ENCODE measurements at regions not wholly inside any gene's neighbourhood (a gene's known extent, or its start where the extent isn't known, plus 50 kb on each side); places are given as distances from the start of the nearest gene placed in this dataset.
A peak's percentile ranks its signal among the peaks of the same experiment; 100 is the strongest.
"Not testable (repeated sequence)": the region's sequence is repeated elsewhere in the genome, so short reads cannot be mapped to it uniquely, and the experiment has no call there.

DNA sequence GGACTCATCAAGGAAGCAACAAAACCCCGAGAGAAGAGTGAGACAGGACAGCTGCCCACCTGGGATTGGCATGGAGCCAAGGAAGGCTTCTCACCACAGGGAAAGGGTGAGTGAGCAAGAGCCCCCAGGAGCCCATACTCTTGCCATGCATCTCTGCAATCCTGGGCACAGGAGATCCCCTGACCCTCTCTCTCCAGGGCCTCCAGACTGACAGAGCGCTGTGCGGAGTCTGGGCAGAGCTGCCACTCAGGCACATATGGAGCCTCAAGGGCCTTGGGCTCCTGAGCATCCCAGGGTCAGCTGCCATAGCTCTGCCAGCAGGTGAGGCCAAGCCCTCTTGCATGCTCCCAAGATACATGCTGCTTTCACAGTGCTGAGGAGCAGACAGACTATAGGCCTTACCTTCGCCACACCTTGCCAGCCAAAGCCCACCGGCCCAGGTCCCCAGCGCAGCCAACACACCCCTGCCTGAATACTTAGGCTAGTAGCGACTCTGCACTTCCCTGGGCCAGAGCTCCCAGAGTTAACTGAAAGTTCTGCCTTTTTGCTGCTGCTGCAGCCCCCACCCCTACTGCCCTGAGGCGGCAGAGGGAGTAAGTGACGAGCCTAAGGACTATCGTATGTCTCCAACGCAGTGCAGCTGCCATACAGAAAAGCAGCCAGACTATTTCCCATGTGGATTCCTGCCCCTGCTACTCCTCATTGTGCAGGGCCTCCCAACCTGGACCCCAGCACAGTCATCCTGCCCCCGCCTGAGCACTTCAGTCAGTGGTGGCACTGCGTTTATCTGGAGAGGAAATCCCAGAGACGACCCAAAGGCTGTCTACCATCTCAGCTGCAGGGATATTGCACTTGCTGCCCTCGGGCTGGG is 251.6 kb downstream of the SPATA31A6 start:
- H3K4me1 Mint-ChIP-seq (ENCODE audit: low read depth); intact Hi-C loops (cut with micrococcal nuclease); H3K9me3 Mint-ChIP-seq; H3K27ac Mint-ChIP-seq; H3K36me3 Mint-ChIP-seq (ENCODE audit: low read depth); DNase-seq; H3K27me3 Mint-ChIP-seq (ENCODE audit: low read depth); H3K4me3 Mint-ChIP-seq; CTCF ChIA-PET: not testable (repeated sequence)

DNA sequence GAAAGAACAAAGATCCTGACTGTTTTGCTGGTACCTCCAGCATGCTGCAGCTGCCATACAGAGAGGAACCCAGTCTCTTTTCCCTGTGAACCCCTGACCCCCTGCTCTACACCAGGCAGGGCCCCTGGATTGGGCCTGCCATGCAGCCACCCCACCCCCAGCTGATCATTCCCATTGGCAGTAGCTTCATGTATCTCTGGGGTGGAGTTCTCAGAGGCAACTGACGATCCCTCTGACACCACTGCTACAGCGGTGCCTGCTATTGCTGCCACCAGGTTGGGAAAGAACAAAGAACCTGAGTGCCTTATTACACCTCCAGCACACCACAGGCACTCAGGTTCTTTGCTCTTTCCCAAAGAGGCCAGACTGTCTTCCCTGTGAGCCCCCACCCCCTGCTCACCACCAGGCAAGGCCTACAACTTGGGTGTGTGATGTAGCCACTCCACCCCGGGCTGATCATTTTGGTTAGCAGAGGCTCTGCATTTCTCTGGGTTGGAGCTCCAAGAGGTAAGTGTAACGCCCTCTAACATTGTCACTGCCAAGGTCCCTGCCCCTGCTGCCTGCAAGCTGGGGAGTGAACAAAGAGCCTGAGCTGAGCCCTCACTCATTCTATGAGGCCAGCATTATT is 252.4 kb downstream of the SPATA31A6 start:
- H3K27ac Mint-ChIP-seq, result peak overlapping the region; percentile 51
- CTCF ChIA-PET; H3K4me1 Mint-ChIP-seq (ENCODE audit: low read depth); DNase-seq; H3K27me3 Mint-ChIP-seq (ENCODE audit: low read depth); H3K36me3 Mint-ChIP-seq (ENCODE audit: low read depth); intact Hi-C loops (cut with micrococcal nuclease); H3K9me3 Mint-ChIP-seq; H3K4me3 Mint-ChIP-seq: not testable (repeated sequence)

DNA sequence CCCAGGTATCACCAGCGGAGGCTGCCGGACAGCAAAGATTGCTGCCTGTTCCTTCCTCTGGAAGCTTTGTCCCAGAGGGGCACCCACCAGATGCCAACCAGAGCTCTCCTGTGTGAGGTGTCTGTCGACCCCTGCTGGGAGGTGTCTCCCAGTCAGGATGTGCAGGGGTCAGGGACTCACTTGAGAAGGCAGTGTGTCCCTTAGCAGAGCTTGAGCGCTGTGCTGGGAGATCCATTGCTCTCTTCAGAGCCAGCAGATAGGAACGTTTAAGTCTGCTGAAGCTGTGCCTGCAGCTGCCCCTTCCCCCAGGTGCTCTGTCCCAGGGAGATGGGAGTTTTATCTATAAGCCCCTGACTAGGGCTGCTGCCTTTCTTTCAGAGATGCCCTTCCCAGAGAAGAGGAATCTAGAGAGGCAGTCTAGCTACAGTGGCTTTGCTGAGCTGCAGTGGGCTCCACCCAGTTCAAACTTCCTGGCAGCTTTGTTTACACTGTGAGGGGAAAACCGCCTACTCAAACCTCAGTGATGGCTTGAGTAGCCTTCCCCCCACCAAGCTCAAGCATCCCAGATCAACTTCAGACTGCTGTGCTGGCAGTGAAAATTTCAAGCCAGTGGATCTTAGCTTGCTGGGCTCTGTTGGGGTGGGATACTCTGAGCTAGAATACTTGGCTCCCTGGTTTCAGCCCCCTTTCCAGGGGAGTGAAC is 253.7 kb downstream of the SPATA31A6 start:
- intact Hi-C loops (cut with micrococcal nuclease); DNase-seq; H3K4me1 Mint-ChIP-seq (ENCODE audit: low read depth); CTCF ChIA-PET; H3K27ac Mint-ChIP-seq; H3K27me3 Mint-ChIP-seq (ENCODE audit: low read depth); H3K9me3 Mint-ChIP-seq; H3K4me3 Mint-ChIP-seq; H3K36me3 Mint-ChIP-seq (ENCODE audit: low read depth): not testable (repeated sequence)

DNA sequence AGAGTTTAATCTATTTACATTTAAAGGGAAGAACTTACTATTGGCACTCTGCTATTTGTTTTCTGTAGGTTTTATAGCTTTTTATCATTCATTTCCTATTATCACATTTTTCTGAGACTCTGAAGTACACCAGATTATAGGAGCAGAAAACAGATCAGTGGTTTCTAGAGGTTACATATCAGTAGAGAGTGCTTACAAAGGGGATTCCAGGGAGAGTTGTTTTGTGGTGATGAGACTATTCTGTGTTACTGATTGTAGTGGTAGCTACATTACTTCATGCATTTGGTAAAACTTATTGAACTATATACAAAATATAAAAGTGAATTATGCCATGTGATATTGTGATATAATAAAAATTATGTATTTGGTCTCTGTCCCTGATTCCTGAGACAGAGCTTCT is 259.2 kb downstream of the SPATA31A6 start:
- H3K4me3 Mint-ChIP-seq; H3K27ac Mint-ChIP-seq; H3K9me3 Mint-ChIP-seq; CTCF ChIA-PET; H3K4me1 Mint-ChIP-seq (ENCODE audit: low read depth); intact Hi-C loops (cut with micrococcal nuclease); H3K27me3 Mint-ChIP-seq (ENCODE audit: low read depth); DNase-seq; H3K36me3 Mint-ChIP-seq (ENCODE audit: low read depth): not testable (repeated sequence)

DNA sequence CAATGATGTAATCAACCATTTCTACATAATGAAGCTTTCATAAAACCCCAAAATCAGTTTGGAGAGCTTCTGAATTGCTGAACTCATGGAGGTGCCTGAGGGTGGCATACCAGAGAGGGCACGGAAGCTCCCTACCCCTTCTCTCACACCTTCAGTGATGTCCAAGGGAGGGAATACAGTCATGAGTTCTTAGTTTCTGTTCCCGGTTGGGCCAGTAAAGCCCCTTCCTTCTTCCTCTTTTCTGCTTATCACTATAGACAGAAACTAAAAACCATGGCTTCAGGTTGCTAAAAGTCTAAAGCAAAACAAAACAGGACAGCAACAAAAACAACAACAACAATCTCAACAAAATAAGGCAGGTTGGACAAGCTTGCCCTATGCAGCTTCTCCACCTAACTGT is 260.0 kb downstream of the SPATA31A6 start:
- H3K9me3 Mint-ChIP-seq; H3K36me3 Mint-ChIP-seq (ENCODE audit: low read depth); H3K27me3 Mint-ChIP-seq (ENCODE audit: low read depth); H3K27ac Mint-ChIP-seq; H3K4me3 Mint-ChIP-seq; DNase-seq; CTCF ChIA-PET; H3K4me1 Mint-ChIP-seq (ENCODE audit: low read depth); intact Hi-C loops (cut with micrococcal nuclease): not testable (repeated sequence)

DNA sequence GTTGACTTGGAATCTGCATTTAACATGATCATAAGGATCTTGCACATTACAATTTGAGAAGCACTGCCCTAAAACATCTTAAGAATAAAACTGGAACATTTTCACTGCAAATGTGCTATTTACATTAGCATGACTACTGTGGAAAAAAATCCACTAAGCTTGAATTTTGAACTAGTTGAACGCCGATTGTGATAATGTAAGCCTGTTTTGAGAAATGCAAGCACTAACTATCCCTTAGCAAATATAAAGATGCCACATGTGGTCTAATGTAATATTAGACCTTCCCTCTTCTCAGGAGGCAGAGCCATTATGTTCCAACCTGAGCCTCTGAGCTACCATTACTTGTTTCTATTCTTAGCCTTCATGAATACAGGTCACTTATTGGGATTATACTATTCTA is 278.0 kb downstream of the SPATA31A6 start:
- DNase-seq; H3K4me3 Mint-ChIP-seq; H3K27me3 Mint-ChIP-seq (ENCODE audit: low read depth); H3K9me3 Mint-ChIP-seq; CTCF ChIA-PET; H3K27ac Mint-ChIP-seq; H3K36me3 Mint-ChIP-seq (ENCODE audit: low read depth); intact Hi-C loops (cut with micrococcal nuclease); H3K4me1 Mint-ChIP-seq (ENCODE audit: low read depth): not testable (repeated sequence)

DNA sequence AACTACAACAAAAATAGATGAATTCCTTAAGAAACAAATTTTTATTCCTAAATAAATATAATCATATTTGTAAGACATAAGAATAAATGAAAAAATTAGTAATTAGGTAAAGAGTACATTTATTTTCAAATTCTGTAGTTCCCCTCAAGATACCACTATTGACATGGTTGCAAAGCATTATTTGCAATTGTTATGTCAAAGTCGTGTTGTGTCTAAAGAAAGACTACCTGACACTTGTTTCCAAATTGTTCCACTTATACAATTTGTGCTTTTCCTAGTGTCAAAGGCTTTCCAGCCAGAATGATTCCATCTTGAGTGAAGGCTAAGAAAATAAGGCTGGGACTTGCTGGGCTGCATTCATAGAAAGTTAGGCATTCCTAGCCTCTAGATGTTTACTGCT is 278.4 kb downstream of the SPATA31A6 start:
- H3K4me3 Mint-ChIP-seq; H3K27ac Mint-ChIP-seq; CTCF ChIA-PET; H3K36me3 Mint-ChIP-seq (ENCODE audit: low read depth); H3K27me3 Mint-ChIP-seq (ENCODE audit: low read depth); H3K9me3 Mint-ChIP-seq; intact Hi-C loops (cut with micrococcal nuclease); DNase-seq; H3K4me1 Mint-ChIP-seq (ENCODE audit: low read depth): not testable (repeated sequence)

DNA sequence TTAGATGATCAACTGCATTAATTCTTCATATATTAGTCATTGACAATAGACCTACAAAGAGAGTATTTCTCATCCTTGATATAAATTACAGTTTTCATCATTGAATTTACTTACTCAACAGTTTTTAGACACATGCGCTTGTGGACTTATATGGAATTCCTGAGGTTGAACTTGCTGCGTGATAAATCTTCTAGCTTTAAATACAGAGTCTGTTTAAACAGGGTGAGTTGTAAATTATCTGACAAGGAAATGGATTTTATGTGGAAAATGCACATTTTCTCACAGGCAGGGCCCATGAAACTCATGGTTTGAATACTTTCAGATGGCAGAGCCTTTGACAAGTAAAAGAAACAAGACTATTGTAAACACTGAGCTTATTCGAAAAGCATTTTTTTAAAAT is 280.5 kb downstream of the SPATA31A6 start:
- H3K9me3 Mint-ChIP-seq; H3K27ac Mint-ChIP-seq; CTCF ChIA-PET; H3K36me3 Mint-ChIP-seq (ENCODE audit: low read depth); DNase-seq; H3K27me3 Mint-ChIP-seq (ENCODE audit: low read depth); intact Hi-C loops (cut with micrococcal nuclease); H3K4me3 Mint-ChIP-seq; H3K4me1 Mint-ChIP-seq (ENCODE audit: low read depth): not testable (repeated sequence)

DNA sequence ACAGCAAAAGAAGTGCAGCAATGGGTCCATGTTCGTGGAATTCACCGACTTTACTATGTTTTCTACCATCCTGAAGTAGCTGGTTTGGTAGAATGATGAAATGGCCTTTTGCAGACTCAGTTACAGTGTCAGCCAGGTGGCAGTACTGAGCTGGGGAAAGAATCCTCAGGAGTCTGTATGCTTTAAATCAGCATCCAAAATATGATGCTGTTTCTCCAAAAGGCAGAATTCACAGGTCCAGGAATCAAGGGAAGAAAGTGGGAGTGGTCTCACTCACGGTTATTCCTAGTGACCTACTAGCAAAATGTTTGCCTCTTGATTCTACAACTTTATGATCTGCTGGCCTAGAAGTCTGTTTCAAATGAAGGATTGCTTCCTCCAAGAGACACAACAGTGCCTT is 287.1 kb downstream of the SPATA31A6 start:
- intact Hi-C loops (cut with micrococcal nuclease); H3K27me3 Mint-ChIP-seq (ENCODE audit: low read depth); H3K4me3 Mint-ChIP-seq; H3K9me3 Mint-ChIP-seq; H3K27ac Mint-ChIP-seq; CTCF ChIA-PET; H3K36me3 Mint-ChIP-seq (ENCODE audit: low read depth); H3K4me1 Mint-ChIP-seq (ENCODE audit: low read depth): not testable (repeated sequence)
- DNase-seq, result peak; percentile 21

DNA sequence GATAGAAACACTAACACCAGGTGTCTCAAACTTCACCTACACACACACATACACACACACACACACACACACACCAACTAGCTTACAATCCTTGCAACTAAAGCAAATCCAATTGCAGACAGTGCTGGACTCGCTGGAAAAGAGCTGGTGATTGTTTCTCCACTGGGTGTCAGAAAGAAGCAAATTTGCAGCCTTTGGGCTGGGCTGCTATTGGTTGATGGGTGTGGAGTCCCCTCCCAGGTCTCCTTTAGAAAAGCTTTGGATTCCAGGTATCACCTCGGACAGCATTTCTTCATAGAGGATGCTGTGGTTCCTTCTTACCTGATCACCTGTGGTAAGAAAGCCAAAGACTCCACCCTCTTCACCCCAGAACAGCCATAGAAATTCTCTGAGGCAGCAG is 307.5 kb downstream of the SPATA31A6 start:
- H3K27ac Mint-ChIP-seq; intact Hi-C loops (cut with micrococcal nuclease); H3K27me3 Mint-ChIP-seq (ENCODE audit: low read depth); DNase-seq; H3K9me3 Mint-ChIP-seq; H3K36me3 Mint-ChIP-seq (ENCODE audit: low read depth); H3K4me1 Mint-ChIP-seq (ENCODE audit: low read depth); CTCF ChIA-PET; H3K4me3 Mint-ChIP-seq: not testable (repeated sequence)

DNA sequence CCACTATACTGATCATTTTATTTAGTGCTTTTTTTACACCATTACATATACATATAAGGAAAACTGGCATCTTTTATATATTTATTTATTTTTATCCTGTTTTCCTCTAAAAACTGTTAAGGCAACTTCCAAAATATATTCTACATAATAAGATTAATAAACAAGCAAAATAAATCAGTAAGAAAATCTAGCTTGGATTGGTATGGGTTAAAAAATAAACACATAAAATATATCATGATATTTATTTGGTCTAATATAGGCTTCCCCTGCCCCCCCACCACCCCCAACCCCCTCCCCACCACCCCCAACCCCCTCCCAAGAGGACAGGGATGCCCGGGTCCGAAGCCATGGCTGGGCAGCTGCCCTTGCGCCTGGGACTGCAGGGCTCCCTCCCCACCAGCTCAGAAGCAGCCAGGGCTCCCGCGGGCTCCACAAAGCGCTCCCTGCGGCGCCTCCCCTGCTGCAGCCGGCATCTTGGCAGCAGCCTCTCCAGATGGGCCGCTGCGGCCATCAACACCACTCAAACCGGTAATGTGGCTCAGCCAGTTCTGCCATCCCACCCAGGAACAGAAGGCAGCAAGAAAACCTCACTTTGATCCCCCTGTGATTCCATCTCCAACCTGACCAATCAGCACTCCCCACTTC is 319.3 kb downstream of the SPATA31A6 start:
- peaks cover 11% of the 10 kb centered on the region for H3K27me3 Mint-ChIP-seq (ENCODE audit: low read depth)
- H3K36me3 Mint-ChIP-seq (ENCODE audit: low read depth); DNase-seq; H3K4me3 Mint-ChIP-seq; CTCF ChIA-PET; H3K4me1 Mint-ChIP-seq (ENCODE audit: low read depth); H3K9me3 Mint-ChIP-seq; intact Hi-C loops (cut with micrococcal nuclease); H3K27ac Mint-ChIP-seq: not testable (repeated sequence)

DNA sequence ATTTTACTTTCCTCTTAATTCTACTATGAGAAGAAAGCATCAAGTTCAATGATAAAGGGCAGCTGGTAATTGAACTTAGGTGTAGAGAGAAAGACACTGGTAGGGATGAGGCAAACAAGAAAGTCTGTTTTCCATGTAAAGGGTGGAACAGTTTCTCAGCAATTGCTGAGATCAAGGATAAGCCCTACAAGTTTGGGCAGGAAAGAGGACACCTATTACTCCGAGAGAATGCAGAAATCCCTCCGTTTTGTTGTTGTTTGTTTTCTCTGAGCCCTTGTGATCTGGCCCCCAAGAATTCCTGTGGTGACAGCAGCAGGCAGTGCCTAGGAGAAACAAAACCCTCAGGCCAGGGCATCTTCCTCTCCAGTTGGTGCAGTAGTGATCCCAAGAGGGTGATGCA is 324.7 kb downstream of the SPATA31A6 start:
- DNase-seq; CTCF ChIA-PET; H3K36me3 Mint-ChIP-seq (ENCODE audit: low read depth); H3K9me3 Mint-ChIP-seq; H3K4me1 Mint-ChIP-seq (ENCODE audit: low read depth); H3K4me3 Mint-ChIP-seq; intact Hi-C loops (cut with micrococcal nuclease); H3K27ac Mint-ChIP-seq; H3K27me3 Mint-ChIP-seq (ENCODE audit: low read depth): not testable (repeated sequence)
